Activated T-cell treated with anti-CD3 and anti-CD28 coated beads, Interleukin-2, amount 50 U/mL, for 72 hours (primary cell): ENCODE measurements at regions not wholly inside any gene's neighbourhood (a gene's known extent, or its start where the extent isn't known, plus 50 kb on each side); places are given as distances from the start of the nearest gene placed in this dataset.

ENCODE experiments used
- ATAC-seq, 2 donors: fragments of 150-1000 bp; cut with Tn5 transposase; replicated peaks in 1 of 2; 2 replicates each; pipeline ENCODE4 v1.10.0; 2021; ENCODE audit warnings: moderate library complexity in 2 of 2, mild to moderate bottlenecking in 1 of 2
- DNase-seq, 2 donors: peaks; one replicate each; pipeline ENCODE4 v3.0.0; 2021 to 2022; ENCODE audit warnings: mixed read lengths in 1 of 2
- H3K27ac Mint-ChIP-seq: one replicate; pipeline ENCODE4 v1.8.0; 2022; ENCODE audit warnings: mild to moderate bottlenecking, moderate library complexity, mixed read lengths
- H3K27me3 Mint-ChIP-seq: one replicate; pipeline ENCODE4 v1.8.0; 2022; ENCODE audit warnings: low read depth, mixed read lengths
- H3K36me3 Mint-ChIP-seq, 2 donors: one replicate each; pipeline ENCODE4 v1.8.0; 2022; ENCODE audit warnings: mixed read lengths in 2 of 2, mild to moderate bottlenecking in 1 of 2; ENCODE audit not compliant: insufficient read depth in 2 of 2
- H3K4me1 Mint-ChIP-seq: one replicate; pipeline ENCODE4 v1.8.0; 2022; ENCODE audit warnings: low read depth, mixed read lengths
- H3K4me3 Mint-ChIP-seq, 2 donors: one replicate each; pipeline ENCODE4 v1.8.0; 2022; ENCODE audit warnings: mild to moderate bottlenecking in 2 of 2, mixed read lengths in 2 of 2, moderate library complexity in 2 of 2
- H3K9me3 Mint-ChIP-seq, 2 donors: one replicate each; pipeline ENCODE4 v1.8.0; 2022; ENCODE audit warnings: mixed read lengths in 2 of 2

GRCh38 chrX:140933874-140934655 lies 68.3 kb upstream of the SPANXB1 start:
- no peak for ATAC-seq
- H3K36me3 Mint-ChIP-seq: no peaks in the 10 kb centered on the region
- H3K4me1 Mint-ChIP-seq: no peaks in the 10 kb centered on the region
- H3K27me3 Mint-ChIP-seq: peaks cover 48% of the 10 kb centered on the region
- no peak overlapping the region for H3K4me3 Mint-ChIP-seq
- H3K9me3 Mint-ChIP-seq: no peaks in the 10 kb centered on the region
- no peak for DNase-seq
- no peak overlapping the region for H3K27ac Mint-ChIP-seq

GRCh38 chrX:140943513-140943912 lies 58.9 kb upstream of the SPANXB1 start:
- DNase-seq (no peak), ATAC-seq (no peak)
- Mint-ChIP-seq H3K9me3 (no peaks in the 10 kb centered on the region), H3K27ac (no peak overlapping the region), H3K36me3 (no peaks in the 10 kb centered on the region), H3K4me1 (no peaks in the 10 kb centered on the region), H3K4me3 (no peak overlapping the region), H3K27me3 (peaks cover 28% of the 10 kb centered on the region)

- no peak overlapping the region for H3K4me3 Mint-ChIP-seq
- no peak for ATAC-seq
- H3K27ac Mint-ChIP-seq: no peak overlapping the region
- H3K27me3 Mint-ChIP-seq: peaks cover 19% of the 10 kb centered on the region
- DNase-seq: no peak
- H3K36me3 Mint-ChIP-seq: no peaks in the 10 kb centered on the region
- no peaks in the 10 kb centered on the region for H3K4me1 Mint-ChIP-seq
- H3K9me3 Mint-ChIP-seq: no peaks in the 10 kb centered on the region
Observed at GRCh38 chrX:140944710-140945109, 57.7 kb upstream of the SPANXB1 start.

- no peaks in the 10 kb centered on the region for H3K4me1 Mint-ChIP-seq
- DNase-seq (no peak), ATAC-seq (no peak)
- peaks cover 20% of the 10 kb centered on the region for H3K27me3 Mint-ChIP-seq
- no peak overlapping the region for H3K27ac Mint-ChIP-seq
- no peaks in the 10 kb centered on the region for H3K36me3 Mint-ChIP-seq
- H3K9me3 Mint-ChIP-seq: no peaks in the 10 kb centered on the region
- H3K4me3 Mint-ChIP-seq: no peak overlapping the region
Observed at GRCh38 chrX:140948827-140949226, 53.6 kb upstream of the SPANXB1 start.

GRCh38 chrX:140949233-140949632 lies 53.2 kb upstream of the SPANXB1 start:
- Mint-ChIP-seq H3K27ac (no peak overlapping the region), H3K9me3 (no peaks in the 10 kb centered on the region), H3K4me1 (no peaks in the 10 kb centered on the region), H3K4me3 (no peak overlapping the region), H3K36me3 (no peaks in the 10 kb centered on the region), H3K27me3 (peaks cover 20% of the 10 kb centered on the region)
- ATAC-seq (no peak), DNase-seq (no peak)
